ENCODE measurements at regions not wholly inside any gene's neighbourhood (a gene's known extent, or its start where the extent isn't known, plus 50 kb on each side); places are given as distances from the start of the nearest gene placed in this dataset.
A peak's percentile ranks its signal among the peaks of the same experiment; 100 is the strongest.

DNA sequence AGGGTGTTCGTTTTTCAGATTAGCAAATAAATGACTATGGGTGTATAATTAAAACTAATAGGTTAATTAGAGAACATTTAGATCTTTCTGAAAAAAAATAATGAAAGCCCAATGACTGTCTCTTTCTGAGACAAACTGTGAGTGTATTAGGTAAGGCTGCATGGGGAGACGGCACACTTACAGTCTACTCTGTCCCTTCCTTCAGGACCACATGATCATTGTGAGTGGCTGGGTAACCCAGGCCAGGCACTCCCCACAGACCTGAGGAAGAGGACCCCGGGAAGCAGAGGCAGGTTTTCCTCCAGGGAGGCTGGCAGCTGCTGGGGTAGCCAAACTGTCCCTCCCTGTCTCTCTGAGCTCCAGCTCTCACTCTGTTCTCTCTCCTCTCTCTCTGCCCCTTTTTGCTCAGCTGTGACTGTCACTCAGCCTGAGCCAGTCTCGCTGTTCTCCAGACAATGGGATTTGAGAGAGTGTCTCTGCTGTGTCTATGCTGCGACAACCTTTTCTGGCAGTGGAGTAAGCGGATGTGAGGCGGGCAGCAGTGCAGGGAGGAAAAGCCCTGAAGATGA is 83.1 kb upstream of the NCAM1 start:
- no peak for DNase-seq
- Mint-ChIP-seq H3K27ac (no peak overlapping the region), H3K36me3 (ENCODE audit: low read depth) (no peaks in the 10 kb centered on the region), H3K4me3 (no peak overlapping the region), H3K27me3 (peaks cover 2% of the 10 kb centered on the region), H3K4me1 (ENCODE audit: low read depth) (peaks cover 2% of the 10 kb centered on the region), H3K9me3 (peaks cover 1% of the 10 kb centered on the region)
- TF ChIP-seq, protein P1, sequence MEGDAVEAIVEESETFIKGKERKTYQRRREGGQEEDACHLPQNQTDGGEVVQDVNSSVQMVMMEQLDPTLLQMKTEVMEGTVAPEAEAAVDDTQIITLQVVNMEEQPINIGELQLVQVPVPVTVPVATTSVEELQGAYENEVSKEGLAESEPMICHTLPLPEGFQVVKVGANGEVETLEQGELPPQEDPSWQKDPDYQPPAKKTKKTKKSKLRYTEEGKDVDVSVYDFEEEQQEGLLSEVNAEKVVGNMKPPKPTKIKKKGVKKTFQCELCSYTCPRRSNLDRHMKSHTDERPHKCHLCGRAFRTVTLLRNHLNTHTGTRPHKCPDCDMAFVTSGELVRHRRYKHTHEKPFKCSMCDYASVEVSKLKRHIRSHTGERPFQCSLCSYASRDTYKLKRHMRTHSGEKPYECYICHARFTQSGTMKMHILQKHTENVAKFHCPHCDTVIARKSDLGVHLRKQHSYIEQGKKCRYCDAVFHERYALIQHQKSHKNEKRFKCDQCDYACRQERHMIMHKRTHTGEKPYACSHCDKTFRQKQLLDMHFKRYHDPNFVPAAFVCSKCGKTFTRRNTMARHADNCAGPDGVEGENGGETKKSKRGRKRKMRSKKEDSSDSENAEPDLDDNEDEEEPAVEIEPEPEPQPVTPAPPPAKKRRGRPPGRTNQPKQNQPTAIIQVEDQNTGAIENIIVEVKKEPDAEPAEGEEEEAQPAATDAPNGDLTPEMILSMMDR (IDR thresholded peaks at IDR 0.05), result no peak
- ATAC-seq, result no peak
- intact Hi-C loops (cut with micrococcal nuclease), result no loop called here
- ChIA-PET POLR2A (no interaction called here), CTCF (no interaction called here)

DNA sequence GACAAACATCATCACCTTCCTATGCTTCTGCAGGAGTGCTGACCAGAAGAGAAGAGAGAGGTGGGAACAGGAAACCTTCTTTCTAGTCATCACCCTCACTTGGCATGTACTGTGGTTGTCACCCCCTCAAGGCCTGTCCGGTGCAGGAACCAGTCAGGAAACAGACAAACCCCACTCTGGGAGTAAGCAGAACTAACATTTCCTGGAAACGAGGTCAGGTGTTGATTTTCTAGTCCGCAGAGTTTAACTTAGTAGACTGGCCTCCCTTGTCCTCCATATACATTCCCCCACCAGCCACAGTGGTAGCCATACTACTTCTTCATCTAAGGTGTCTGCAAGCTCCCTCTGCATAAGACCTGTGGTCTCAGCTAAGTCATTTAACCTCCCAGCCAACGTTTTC is 80.7 kb upstream of the NCAM1 start:
- DNase-seq (peak; percentile 6), ATAC-seq (peak; percentile 49)
- peaks cover 1% of the 10 kb centered on the region for H3K9me3 Mint-ChIP-seq
- POLR2A ChIA-PET, result no interaction called here
- CTCF ChIA-PET, result no interaction called here
- TF ChIP-seq, protein P1 (IDR thresholded peaks at IDR 0.05), result no peak
- H3K36me3 Mint-ChIP-seq (ENCODE audit: low read depth), result no peaks in the 10 kb centered on the region
- H3K27me3 Mint-ChIP-seq, result no peaks in the 10 kb centered on the region
- intact Hi-C loops (cut with micrococcal nuclease), result no loop called here
- no peak overlapping the region for H3K4me3 Mint-ChIP-seq
- no peak overlapping the region for H3K27ac Mint-ChIP-seq
- peaks cover 2% of the 10 kb centered on the region for H3K4me1 Mint-ChIP-seq (ENCODE audit: low read depth)

DNA sequence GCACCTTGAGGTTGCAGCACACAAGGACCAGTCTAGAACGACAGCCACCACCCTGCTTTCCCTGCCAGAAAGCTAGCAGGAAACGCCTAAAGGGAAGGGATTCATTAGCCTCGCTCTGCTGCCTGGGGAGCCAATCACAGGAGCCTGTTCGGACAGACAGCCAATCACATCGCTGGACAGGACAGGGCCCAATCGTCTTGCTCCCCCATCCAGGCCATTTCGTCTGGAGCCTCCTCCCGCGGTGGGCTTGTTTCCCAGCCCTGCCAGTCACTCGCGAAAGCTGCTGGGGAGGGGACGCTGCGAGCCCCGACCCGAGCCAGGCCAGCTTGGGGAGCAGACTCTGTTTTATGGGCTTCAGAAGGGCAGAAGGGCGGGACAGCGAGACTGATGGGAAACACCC is 79.8 kb upstream of the NCAM1 start:
- peaks cover 1% of the 10 kb centered on the region for H3K9me3 Mint-ChIP-seq
- peaks cover 2% of the 10 kb centered on the region for H3K4me1 Mint-ChIP-seq (ENCODE audit: low read depth)
- CTCF ChIA-PET, result no interaction called here
- H3K27me3 Mint-ChIP-seq, result no peaks in the 10 kb centered on the region
- no peaks in the 10 kb centered on the region for H3K36me3 Mint-ChIP-seq (ENCODE audit: low read depth)
- POLR2A ChIA-PET, result interaction anchor here (0.6 kb wide), 1 partner anchor 10 kb away, joined by 3 read pairs; no protein-coding TSS in a partner anchor
- H3K27ac Mint-ChIP-seq, result no peak overlapping the region
- ATAC-seq (no peak), DNase-seq (no peak)
- H3K4me3 Mint-ChIP-seq, result no peak overlapping the region
- TF ChIP-seq, protein P1 (IDR thresholded peaks at IDR 0.05), result no peak
- intact Hi-C loops (cut with micrococcal nuclease), result no loop called here

DNA sequence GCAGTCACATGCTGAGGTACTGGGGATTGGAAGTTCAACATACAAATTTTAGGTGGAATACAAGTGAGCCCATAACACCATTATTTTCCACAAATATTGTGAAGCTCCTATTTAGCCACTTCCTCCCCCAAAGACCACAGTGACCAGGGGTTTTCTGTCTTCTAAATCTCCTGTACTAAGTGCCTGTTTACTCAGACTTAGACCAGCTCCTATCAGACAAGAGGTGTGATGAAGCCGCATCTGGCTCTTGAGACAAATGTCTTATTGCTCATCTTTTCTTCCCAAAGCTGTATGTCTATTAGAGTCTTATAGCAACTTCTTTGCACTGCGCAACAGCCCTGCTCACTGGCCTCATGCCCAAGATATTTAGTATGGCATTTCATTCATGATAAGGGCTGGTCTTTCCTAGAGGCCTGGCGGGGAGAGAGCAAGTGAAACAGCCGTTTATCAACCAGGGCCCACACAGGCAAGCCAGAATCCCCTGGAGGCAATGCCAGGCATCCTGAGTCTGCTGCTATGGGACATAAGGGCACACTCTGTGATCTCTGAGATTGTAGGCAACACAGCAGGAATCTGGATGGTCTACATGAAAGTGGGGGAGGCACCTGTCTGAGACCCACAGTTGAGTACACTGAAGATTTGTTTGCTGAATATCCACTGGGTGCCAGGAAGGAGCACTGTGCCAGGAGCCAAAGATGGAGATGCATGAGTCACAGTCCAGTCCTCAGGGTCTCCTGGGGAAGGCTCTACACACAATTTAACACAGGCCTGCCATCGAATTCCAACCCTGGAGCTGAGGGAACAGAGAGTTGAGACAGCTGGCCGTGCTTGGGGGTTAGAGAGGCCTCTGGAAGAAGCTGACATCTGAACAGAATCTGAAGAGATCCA is 78.5 kb upstream of the NCAM1 start:
- intact Hi-C loops (cut with micrococcal nuclease), result no loop called here
- Mint-ChIP-seq H3K27ac (no peak overlapping the region), H3K27me3 (no peaks in the 10 kb centered on the region), H3K9me3 (peaks cover 1% of the 10 kb centered on the region), H3K4me1 (ENCODE audit: low read depth) (peaks cover 4% of the 10 kb centered on the region), H3K4me3 (no peak overlapping the region), H3K36me3 (ENCODE audit: low read depth) (no peaks in the 10 kb centered on the region)
- no peak for ATAC-seq
- CTCF ChIA-PET, result no interaction called here
- DNase-seq, result no peak
- TF ChIP-seq, protein P1 (IDR thresholded peaks at IDR 0.05), result no peak
- POLR2A ChIA-PET, result no interaction called here

DNA sequence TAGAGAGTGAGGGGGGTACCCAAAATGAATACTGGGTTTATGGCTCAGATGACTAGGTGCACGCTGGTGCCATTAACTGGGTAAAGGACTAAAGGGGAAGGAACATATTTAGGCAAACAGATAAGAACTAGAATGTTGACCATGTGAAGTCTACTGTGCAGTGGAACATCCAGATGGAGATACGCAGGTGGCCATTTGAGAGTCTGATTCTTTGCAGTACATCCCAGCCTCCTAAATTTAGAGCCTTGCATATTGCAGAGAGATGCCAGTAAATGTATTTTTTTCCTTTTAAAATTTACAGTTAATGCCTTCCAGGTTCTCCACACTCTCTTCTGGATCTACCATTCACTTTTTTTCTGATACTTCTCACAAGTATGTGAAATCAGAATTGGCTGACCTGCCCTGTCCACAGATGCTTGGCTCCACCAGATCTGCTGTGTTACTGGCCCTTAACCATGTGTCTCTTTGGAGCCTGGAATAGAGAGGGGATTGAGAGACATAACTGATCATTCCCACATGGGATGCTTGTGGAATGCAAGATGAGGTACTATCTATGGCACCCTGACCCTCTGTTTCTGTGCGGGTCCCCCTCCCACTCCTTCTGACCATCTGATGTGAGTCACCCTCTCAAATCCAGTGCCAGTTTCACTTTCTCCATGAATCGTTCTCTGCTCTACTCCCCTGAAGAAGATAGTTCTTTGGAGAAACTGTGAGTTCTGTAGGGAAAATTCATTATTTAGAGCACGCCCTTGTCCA is 77.0 kb upstream of the NCAM1 start:
- Mint-ChIP-seq H3K4me3 (no peak overlapping the region), H3K4me1 (ENCODE audit: low read depth) (peaks cover 4% of the 10 kb centered on the region), H3K27me3 (no peaks in the 10 kb centered on the region), H3K27ac (no peak overlapping the region), H3K36me3 (ENCODE audit: low read depth) (no peaks in the 10 kb centered on the region), H3K9me3 (peaks cover 1% of the 10 kb centered on the region)
- intact Hi-C loops (cut with micrococcal nuclease), result no loop called here
- CTCF ChIA-PET, result no interaction called here
- DNase-seq, result no peak
- no peak for ATAC-seq
- POLR2A ChIA-PET, result no interaction called here
- TF ChIP-seq, protein P1 (IDR thresholded peaks at IDR 0.05), result no peak

Measured in activated CD8-positive, alpha-beta T cell treated with anti-CD3 and anti-CD28 coated beads for 36 hours (primary cell).